K562 (cell line): ENCODE measurements at regions not wholly inside any gene's neighbourhood (a gene's known extent, or its start where the extent isn't known, plus 50 kb on each side); places are given as distances from the start of the nearest gene placed in this dataset.
A peak's percentile ranks its signal among the peaks of the same experiment; 100 is the strongest.

Source experiments
- ATAC-seq: fragments of 200-7000 bp; cut with Tn5 transposase; 3 replicates; pipeline ENCODE4 v1.9.1; 2020; ENCODE audit warnings: moderate library complexity
- BruUV-seq: library from RNA; stranded (reverse); fragments of 400-500 nt; replicated peaks from 2 replicates; lab custom pipeline; 2021; lab: Mats Ljungman, UMichigan
- CTCF ChIA-PET: fragments of 300-600 bp; formaldehyde crosslinking; extraction: SDS; loops from one replicate; lab custom pipeline; 2021; ENCODE audit warnings: low intra/inter-chr PET ratio; lab: Yijun Ruan, JAX
- POLR2A ChIA-PET: fragments of 300-600, 350-650 bp; sonication (Branson Sonifier 250); formaldehyde crosslinking; extraction: SDS; loops from one replicate; lab custom pipeline; 2021; ENCODE audit warnings: antibody characterized with exemption, inconsistent platforms; lab: Yijun Ruan, JAX
- DNase-seq, 4 experiments: peaks; one replicate each; pipeline versions ENCODE4 v3.0.0 to v3.0.0-alpha.2; 2011 to 2018; ENCODE audit warnings: low spot score in 3 of 4, mixed read lengths in 3 of 4; ENCODE audit errors: extremely low read depth in 1 of 4
- FAIRE-seq: peaks from 2 replicates; lab custom pipeline; 2011; peaks lifted over from hg19 to GRCh38; lab: Jason Lieb, UNC
- H2AFZ ChIP-seq: 2 replicates; pipeline ENCODE4 v1.6.0; 2011; ENCODE audit warnings: low read depth, low read length, control low read depth, inconsistent platforms
- H3K27ac ChIP-seq: fragments of 200-600 bp; 3 replicates; pipeline ENCODE4 v1.8.0; 2011; ENCODE audit warnings: low read depth, mild to moderate bottlenecking, control low read depth, inconsistent platforms, low read length, moderate library complexity, mixed read lengths; ENCODE audit errors: extremely low read depth
- H3K27me3 ChIP-seq, 2 experiments: fragments of 300-600 bp in 1 of 2; 2 replicates in 1 of 2; 3 replicates in 1 of 2; pipeline versions ENCODE4 v1.6.0 to v1.8.0; 2011; ENCODE audit warnings: inconsistent platforms in 2 of 2, low read length in 2 of 2, mild to moderate bottlenecking in 1 of 2, mixed read lengths in 1 of 2, moderate library complexity in 1 of 2; ENCODE audit not compliant: control insufficient read depth in 2 of 2, insufficient read depth in 2 of 2
- H3K36me3 ChIP-seq: fragments of 300-600 bp; 3 replicates; pipeline ENCODE4 v1.8.0; 2011; ENCODE audit warnings: mild to moderate bottlenecking, low read length, inconsistent platforms; ENCODE audit not compliant: control insufficient read depth, insufficient read depth
- H3K4me1 ChIP-seq, 2 experiments: fragments of 200-600 bp in 1 of 2; replicated peaks in 1 of 2; 2 replicates in 1 of 2; 3 replicates in 1 of 2; pipeline versions ENCODE4 v1.5.1 to v1.8.0; 2011; ENCODE audit warnings: inconsistent platforms in 2 of 2, low read length in 2 of 2, mild to moderate bottlenecking in 1 of 2, mixed read lengths in 1 of 2, moderate library complexity in 1 of 2; ENCODE audit not compliant: control insufficient read depth in 2 of 2, insufficient read depth in 2 of 2
- H3K4me2 ChIP-seq: 2 replicates; pipeline ENCODE4 v1.6.1; 2011; ENCODE audit warnings: low read length, control low read depth, inconsistent platforms, mixed read lengths; ENCODE audit not compliant: insufficient read depth
- H3K4me3 ChIP-seq: fragments of 200-600 bp; sonication (generic), shearing (Covaris generic); 2 replicates; pipeline ENCODE4 v1.5.1; 2016; ENCODE audit warnings: control low read depth, inconsistent platforms
- H3K79me2 ChIP-seq: fragments of 200-600 bp; 3 replicates; pipeline ENCODE4 v1.8.0; 2011; ENCODE audit warnings: low read length, inconsistent platforms; ENCODE audit not compliant: control insufficient read depth, insufficient read depth
- H3K9ac ChIP-seq, 2 experiments: 2 replicates each; pipeline versions ENCODE4 v1.6.0 to v1.6.1; 2011; ENCODE audit warnings: low read depth in 2 of 2, low read length in 2 of 2, control low read depth in 1 of 2, inconsistent platforms in 1 of 2, mild to moderate bottlenecking in 1 of 2, mixed read lengths in 1 of 2; ENCODE audit not compliant: insufficient read depth in 1 of 2
- H3K9me1 ChIP-seq: one replicate; pipeline ENCODE4 v1.6.0; 2011; ENCODE audit warnings: inconsistent platforms, mild to moderate bottlenecking, low read length, moderate library complexity; ENCODE audit not compliant: control insufficient read depth, insufficient read depth
- H3K9me3 ChIP-seq: replicated peaks from 2 replicates; pipeline ENCODE4 v1.5.1; 2011; ENCODE audit warnings: low read depth, low read length, inconsistent platforms; ENCODE audit not compliant: control insufficient read depth, insufficient read depth
- H4K20me1 ChIP-seq: replicated peaks from 2 replicates; pipeline ENCODE4 v1.6.1; 2011; ENCODE audit warnings: low read length, inconsistent platforms, mixed read lengths; ENCODE audit not compliant: control insufficient read depth, insufficient read depth
- CXXC5 ChIP-seq: fragments of 250-450 bp; sonication (Bioruptor Pico); IDR thresholded peaks from 2 replicates; pipeline ENCODE4 v1.8.0; 2022; ENCODE audit warnings: inconsistent platforms, mild to moderate bottlenecking, moderate library complexity
- EGR1 ChIP-seq: fragments of 450-650 bp; conservative IDR thresholded peaks from 2 replicates; pipeline ENCODE4 v1.6.1; 2017; ENCODE audit warnings: mild to moderate bottlenecking
- HNRNPLL ChIP-seq: fragments of 200-400 bp; formaldehyde crosslinking; IDR thresholded peaks from 2 replicates; pipeline ENCODE4 v1.6.1; 2017; ENCODE audit warnings: low read length, low read depth, mild to moderate bottlenecking; ENCODE audit not compliant: poor library complexity, severe bottlenecking
- MAZ ChIP-seq, 2 experiments: fragments of 450-650 bp in 1 of 2; sonication (generic) in 1 of 2; formaldehyde crosslinking; IDR thresholded peaks in 1 of 2; conservative IDR thresholded peaks in 1 of 2; 2 replicates each; pipeline versions ENCODE4 v1.4.0 to v1.5.0; 2020; ENCODE audit warnings: mild to moderate bottlenecking in 1 of 2, missing genetic modification reagents in 1 of 2
- NFE2 ChIP-seq: IDR thresholded peaks from 2 replicates; pipeline ENCODE4 v1.6.1; 2014; ENCODE audit warnings: antibody characterized with exemption, low read depth
- RFX1 ChIP-seq: fragments of 450-650 bp; IDR thresholded peaks from 2 replicates; pipeline ENCODE4 v1.6.1; 2016; ENCODE audit warnings: mild to moderate bottlenecking, moderate library complexity
- RREB1 ChIP-seq: fragments of 250-450 bp; sonication (Bioruptor Pico); IDR thresholded peaks from 2 replicates; pipeline ENCODE4 v1.4.0; 2020
- SPI1 ChIP-seq: IDR thresholded peaks from 2 replicates; pipeline ENCODE4 v1.6.1; 2011; ENCODE audit warnings: low read depth, low read length, control low read depth, borderline replicate concordance
- VEZF1 ChIP-seq: fragments of 200-800 bp; sonication (Bioruptor generic); IDR thresholded peaks from 2 replicates; pipeline ENCODE4 v1.6.1; 2017; ENCODE audit warnings: missing genetic modification characterization, missing compliant biosample characterization
- ZBTB9 ChIP-seq: fragments of 450-650 bp; formaldehyde crosslinking; IDR thresholded peaks from 2 replicates; pipeline ENCODE4 v1.4.0; 2020; ENCODE audit warnings: mild to moderate bottlenecking, moderate library complexity
- WGBS: fragments of 100-300 bp; shearing (Covaris generic); methylation state at CpG from one replicate; pipeline ENCODE4 v1.1.6; 2016; ENCODE audit warnings: low coverage, mixed read lengths; ENCODE audit not compliant: insufficient coverage; ENCODE audit errors: missing lambda C conversion rate; 5-methylcytosine and 5-hydroxymethylcytosine counted together
- in situ Hi-C: fragments of 300-500 bp; cut with MboI; formaldehyde crosslinking; loops from 4 replicates; pipeline ENCODE4 v1.15.0; 2018; ENCODE audit warnings: inconsistent platforms, mixed read lengths
- intact Hi-C: fragments of 100-400 bp; cut with micrococcal nuclease; formaldehyde crosslinking; loops from 2 replicates; pipeline ENCODE4 v1.14.2; 2022

GRCh38 chr15:67957435-67958132, 96.5 kb upstream of the PIAS1 start (continued):
- no peak for TF ChIP-seq ZBTB9 (CRISPR knock-in tag)

GRCh38 chr15:67967871-67968431, 86.2 kb upstream of the PIAS1 start:
- peak; percentile 91 for ATAC-seq
- ChIA-PET POLR2A (interaction anchor here (0.6 to 0.9 kb wide), 3 partner anchors 11 to 502 kb away, joined by 3 read pairs; no protein-coding TSS in a partner anchor), CTCF (no interaction called here)
- Histone ChIP-seq H4K20me1 (no peaks in the 10 kb centered on the region), H3K9me1 (no peaks in the 10 kb centered on the region), H3K79me2 (no peaks in the 10 kb centered on the region), H3K4me2 (peak overlapping the region; percentile 74), H3K27me3 (no peaks in the 10 kb centered on the region; a peak in 1 of 5 replicates), H3K27ac (no peak overlapping the region), H3K9ac (peak overlapping the region in 1 of 2 experiments; percentile 83; a peak in 3 of 4 replicates), H3K9me3 (no peaks in the 10 kb centered on the region), H2AFZ (peak overlapping the region; percentile 84), H3K4me1 (peaks cover 7 to 8% of the 10 kb centered on the region in 2 experiments; a peak in 3 of 5 replicates), H3K4me3 (peak overlapping the region; percentile 30), H3K36me3 (no peaks in the 10 kb centered on the region)
- WGBS, result 15% methylated on average over 30 of the region's 30 CpGs
- DNase-seq, result peak; percentile 59 to 74 (median 68)
- FAIRE-seq, result peak; percentile 75
- intact Hi-C loops, result no loop called here
- no TSS peak for BruUV-seq
- in situ Hi-C loops, result no loop called here
- TF ChIP-seq RREB1 (CRISPR knock-in tag), result no peak
- 0 out of 2 replicates have a peak, but pooled peaks have one; percentile 31 for TF ChIP-seq SPI1
- peak; percentile 95 for TF ChIP-seq RFX1
- TF ChIP-seq CXXC5 (CRISPR knock-in tag), result 0 out of 2 replicates have a peak, but pooled peaks have one; percentile 12
- TF ChIP-seq EGR1, result 0 out of 2 replicates have a peak, but pooled peaks have one; percentile 12
- peak; percentile 31 for TF ChIP-seq HNRNPLL
- TF ChIP-seq VEZF1 (CRISPR knock-in tag), result peak; percentile 90
- no peak for TF ChIP-seq NFE2
- TF ChIP-seq MAZ (CRISPR knock-in tag; conservative IDR thresholded peaks at IDR 0.05 in 1 of 2, IDR thresholded peaks at IDR 0.05 in 1 of 2), result peak; percentile 34 to 59; a peak in 2 of 4 replicates
